CD14-positive monocyte (primary cell): ENCODE measurements at regions not wholly inside any gene's neighbourhood (a gene's known extent, or its start where the extent isn't known, plus 50 kb on each side); places are given as distances from the start of the nearest gene placed in this dataset.

Source experiments
- DNase-seq, 3 donors: peaks; one replicate each; pipeline ENCODE4 v3.0.0-alpha.2; 2011 to 2022
- H2AFZ ChIP-seq: 2 replicates; pipeline ENCODE4 v1.6.0; 2012; ENCODE audit warnings: mild to moderate bottlenecking, low read depth, low read length, inconsistent platforms; ENCODE audit not compliant: insufficient read depth, poor library complexity, severe bottlenecking
- H3K27ac ChIP-seq, 2 donors: 1 replicate in 1 of 2; 2 replicates in 1 of 2; pipeline ENCODE4 v1.5.1; 2012 to 2013; ENCODE audit warnings: low read length in 2 of 2, control low read depth in 1 of 2, inconsistent platforms in 1 of 2, low read depth in 1 of 2, mild to moderate bottlenecking in 1 of 2
- H3K27me3 ChIP-seq, 2 donors: one replicate each; pipeline versions ENCODE4 v1.6.0 to v1.6.1; 2011 to 2013; ENCODE audit warnings: low read length in 2 of 2; ENCODE audit not compliant: control insufficient read depth in 2 of 2, insufficient read depth in 2 of 2
- H3K36me3 ChIP-seq, 2 donors: replicated peaks in 1 of 2; 1 replicate in 1 of 2; 2 replicates in 1 of 2; pipeline versions ENCODE4 v1.5.1 to v1.6.1; 2012 to 2013; ENCODE audit warnings: low read length in 2 of 2, control low read depth in 1 of 2, inconsistent platforms in 1 of 2, mild to moderate bottlenecking in 1 of 2; ENCODE audit not compliant: insufficient read depth in 2 of 2, control insufficient read depth in 1 of 2
- H3K4me1 ChIP-seq, 2 donors: 1 replicate in 1 of 2; 2 replicates in 1 of 2; pipeline versions ENCODE4 v1.5.1 to v1.6.1; 2012 to 2013; ENCODE audit warnings: low read length in 2 of 2, control low read depth in 1 of 2, inconsistent platforms in 1 of 2, mild to moderate bottlenecking in 1 of 2, moderate library complexity in 1 of 2; ENCODE audit not compliant: insufficient read depth in 2 of 2, control insufficient read depth in 1 of 2
- H3K4me2 ChIP-seq: replicated peaks from 2 replicates; pipeline ENCODE3; 2012; ENCODE audit warnings: low read length, moderate library complexity, mild to moderate bottlenecking; ENCODE audit not compliant: poor library complexity, severe bottlenecking; ENCODE audit errors: extremely low read depth
- H3K4me3 ChIP-seq, 3 experiments: fragments of 200-600 bp in 1 of 3; sonication (generic) in 1 of 3; replicated peaks in 1 of 3; 1 replicate in 2 of 3; 2 replicates in 1 of 3; pipeline ENCODE4 v1.5.1; 2011 to 2013; ENCODE audit warnings: low read length in 3 of 3, mild to moderate bottlenecking in 3 of 3, control low read depth in 2 of 3, low read depth in 2 of 3, inconsistent platforms in 1 of 3, moderate library complexity in 1 of 3
- H3K79me2 ChIP-seq: 2 replicates; pipeline ENCODE4 v1.6.0; 2012; ENCODE audit warnings: mild to moderate bottlenecking, control low read depth, inconsistent platforms, low read length, moderate library complexity; ENCODE audit not compliant: insufficient read depth
- H3K9ac ChIP-seq: 2 replicates; pipeline ENCODE4 v1.6.0; 2017; ENCODE audit warnings: low read length, mild to moderate bottlenecking; ENCODE audit not compliant: insufficient read depth, poor library complexity, severe bottlenecking
- H3K9me3 ChIP-seq, 2 donors: replicated peaks in 1 of 2; 1 replicate in 1 of 2; 2 replicates in 1 of 2; pipeline versions ENCODE4 v1.5.1 to v1.6.1; 2012 to 2013; ENCODE audit warnings: low read length in 2 of 2, control low read depth in 1 of 2; ENCODE audit not compliant: control insufficient read depth in 1 of 2, insufficient read depth in 1 of 2
- H4K20me1 ChIP-seq: 2 replicates; pipeline ENCODE4 v1.6.0; 2012; ENCODE audit warnings: mild to moderate bottlenecking, low read length, control low read depth, moderate library complexity; ENCODE audit not compliant: insufficient read depth
- H3K27ac Mint-ChIP-seq, 7 donors: one replicate each; pipeline ENCODE4 v1.8.0; 2020; ENCODE audit warnings: mild to moderate bottlenecking in 7 of 7, mixed read lengths in 7 of 7, moderate library complexity in 6 of 7, inconsistent platforms in 2 of 7
- H3K27me3 Mint-ChIP-seq, 3 donors: one replicate each; pipeline ENCODE4 v1.8.0; 2021 to 2022; ENCODE audit warnings: low read depth in 3 of 3, mild to moderate bottlenecking in 3 of 3, mixed read lengths in 3 of 3, moderate library complexity in 3 of 3, inconsistent platforms in 1 of 3
- H3K36me3 Mint-ChIP-seq, 2 donors: one replicate each; pipeline ENCODE4 v1.8.0; 2020; ENCODE audit warnings: mixed read lengths in 2 of 2, inconsistent platforms in 1 of 2, mild to moderate bottlenecking in 1 of 2
- H3K4me1 Mint-ChIP-seq: one replicate; pipeline ENCODE4 v1.8.0; 2020; ENCODE audit warnings: mild to moderate bottlenecking, mixed read lengths
- H3K4me3 Mint-ChIP-seq, 2 donors: one replicate each; pipeline ENCODE4 v1.8.0; 2020; ENCODE audit warnings: mild to moderate bottlenecking in 2 of 2, mixed read lengths in 2 of 2, moderate library complexity in 1 of 2
- H3K9me3 Mint-ChIP-seq, 7 donors: one replicate each; pipeline ENCODE4 v1.8.0; 2020 to 2022; ENCODE audit warnings: mixed read lengths in 7 of 7, mild to moderate bottlenecking in 6 of 7, moderate library complexity in 6 of 7, inconsistent platforms in 2 of 7
- WGBS: methylation state at CpG from one replicate; pipeline ENCODE4 v1.1.5; 2013; ENCODE audit warnings: missing lambda C conversion rate; ENCODE audit not compliant: insufficient coverage; 5-methylcytosine and 5-hydroxymethylcytosine counted together
- intact Hi-C, 2 donors: fragments of 100-400 bp; cut with micrococcal nuclease; formaldehyde crosslinking; loops; one replicate each; pipeline versions ENCODE4 v1.15.0 to v1.15.1; 2023
- TF ChIP-seq, protein P1 (sequence below): fragments of 200-600 bp; IDR thresholded peaks from one replicate; pipeline ENCODE4 v1.8.0; 2022; ENCODE audit warnings: antibody characterized with exemption, mild to moderate bottlenecking

DNA sequence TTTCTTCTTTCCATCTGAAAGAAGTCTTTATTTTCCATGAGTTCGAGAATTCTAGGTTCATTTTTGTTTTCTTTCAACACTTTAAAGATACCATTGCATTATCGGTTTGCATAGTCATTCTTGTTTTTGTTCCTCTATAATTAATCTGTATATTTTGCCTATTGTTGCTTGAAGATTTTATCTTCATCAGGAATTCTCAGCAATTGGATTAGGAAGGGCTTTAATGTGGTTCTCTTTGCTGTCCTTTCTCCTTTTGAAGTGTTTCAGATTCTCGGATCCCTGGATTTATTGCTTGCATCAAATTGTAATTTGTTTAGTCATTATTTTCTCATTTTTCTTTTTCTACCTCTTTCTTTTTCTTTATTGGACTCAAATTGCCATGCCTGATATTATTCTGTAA, 609.8 kb downstream of the TLR4 start:
- Mint-ChIP-seq H3K4me3 (no peak overlapping the region), H3K9me3 (peaks cover 0 to 3% (median 0%) of the 10 kb centered on the region in 7 donors), H3K27ac (no peak overlapping the region), H3K27me3 (no peaks in the 10 kb centered on the region), H3K36me3 (no peaks in the 10 kb centered on the region), H3K4me1 (no peaks in the 10 kb centered on the region)
- Histone ChIP-seq H3K9me3 (no peaks in the 10 kb centered on the region), H4K20me1 (no peaks in the 10 kb centered on the region), H3K4me2 (no peak overlapping the region), H3K9ac (no peak overlapping the region), H3K27me3 (no peaks in the 10 kb centered on the region), H3K79me2 (no peaks in the 10 kb centered on the region), H3K36me3 (no peaks in the 10 kb centered on the region), H3K4me1 (no peaks in the 10 kb centered on the region), H3K27ac (no peak overlapping the region), H3K4me3 (no peak overlapping the region), H2AFZ (no peak overlapping the region)
- TF ChIP-seq, protein P1, sequence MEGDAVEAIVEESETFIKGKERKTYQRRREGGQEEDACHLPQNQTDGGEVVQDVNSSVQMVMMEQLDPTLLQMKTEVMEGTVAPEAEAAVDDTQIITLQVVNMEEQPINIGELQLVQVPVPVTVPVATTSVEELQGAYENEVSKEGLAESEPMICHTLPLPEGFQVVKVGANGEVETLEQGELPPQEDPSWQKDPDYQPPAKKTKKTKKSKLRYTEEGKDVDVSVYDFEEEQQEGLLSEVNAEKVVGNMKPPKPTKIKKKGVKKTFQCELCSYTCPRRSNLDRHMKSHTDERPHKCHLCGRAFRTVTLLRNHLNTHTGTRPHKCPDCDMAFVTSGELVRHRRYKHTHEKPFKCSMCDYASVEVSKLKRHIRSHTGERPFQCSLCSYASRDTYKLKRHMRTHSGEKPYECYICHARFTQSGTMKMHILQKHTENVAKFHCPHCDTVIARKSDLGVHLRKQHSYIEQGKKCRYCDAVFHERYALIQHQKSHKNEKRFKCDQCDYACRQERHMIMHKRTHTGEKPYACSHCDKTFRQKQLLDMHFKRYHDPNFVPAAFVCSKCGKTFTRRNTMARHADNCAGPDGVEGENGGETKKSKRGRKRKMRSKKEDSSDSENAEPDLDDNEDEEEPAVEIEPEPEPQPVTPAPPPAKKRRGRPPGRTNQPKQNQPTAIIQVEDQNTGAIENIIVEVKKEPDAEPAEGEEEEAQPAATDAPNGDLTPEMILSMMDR = no peak
- WGBS = no CpG with 5 or more reads among the region's 3 CpGs
- DNase-seq = no peak
- intact Hi-C loops = no loop called here

DNA sequence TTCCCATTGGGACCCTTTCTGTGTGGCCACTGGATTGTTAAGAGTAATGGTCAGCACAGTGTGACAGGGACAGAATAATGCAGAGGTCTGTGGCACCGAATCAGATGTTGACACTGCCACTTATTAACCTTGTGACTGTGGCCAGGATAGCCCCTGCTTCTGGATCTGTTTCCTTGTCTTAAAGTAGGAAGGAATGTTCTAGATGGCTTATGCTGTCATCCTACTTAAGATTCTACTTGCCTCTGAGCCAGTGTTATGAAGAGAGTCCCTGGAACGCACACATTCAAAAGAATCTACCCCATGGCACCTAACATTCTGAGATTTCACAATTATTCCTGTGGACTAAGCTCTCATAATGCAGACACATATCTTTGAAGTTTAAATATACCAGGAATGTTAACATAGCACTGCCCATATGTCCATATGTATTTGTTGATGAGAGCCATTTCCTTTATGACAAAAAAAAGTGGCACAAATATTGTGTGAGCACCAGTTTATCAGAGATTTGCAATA, 612.7 kb downstream of the TLR4 start:
- no peak overlapping the region for H3K4me3 ChIP-seq
- H3K27ac ChIP-seq = no peak overlapping the region
- H3K36me3 ChIP-seq = no peaks in the 10 kb centered on the region
- peaks cover 0 to 3% of the 10 kb centered on the region in 2 donors for H3K9me3 ChIP-seq
- Mint-ChIP-seq H3K4me1 (no peaks in the 10 kb centered on the region), H3K9me3 (peaks cover 0 to 4% (median 0%) of the 10 kb centered on the region in 7 donors), H3K4me3 (no peak overlapping the region), H3K27me3 (no peaks in the 10 kb centered on the region), H3K36me3 (no peaks in the 10 kb centered on the region), H3K27ac (no peak overlapping the region)
- H3K4me1 ChIP-seq = no peaks in the 10 kb centered on the region
- TF ChIP-seq, protein P1 = no peak
- DNase-seq = no peak
- no peaks in the 10 kb centered on the region for H3K79me2 ChIP-seq
- H3K4me2 ChIP-seq = no peak overlapping the region
- no peak overlapping the region for H3K9ac ChIP-seq
- H3K27me3 ChIP-seq = no peaks in the 10 kb centered on the region
- H4K20me1 ChIP-seq = no peaks in the 10 kb centered on the region
- WGBS = no CpG with 5 or more reads among the region's 2 CpGs
- no peak overlapping the region for H2AFZ ChIP-seq
- intact Hi-C loops = no loop called here
